CD4-positive, CD25-positive, alpha-beta regulatory T cell (primary cell): ENCODE measurements at regions not wholly inside any gene's neighbourhood (a gene's known extent, or its start where the extent isn't known, plus 50 kb on each side); places are given as distances from the start of the nearest gene placed in this dataset.
"Not testable (repeated sequence)": the region's sequence is repeated elsewhere in the genome, so short reads cannot be mapped to it uniquely, and the experiment has no call there.

Experiments
- ATAC-seq, 2 donors: fragments of 150-1000 bp; cut with Tn5 transposase; one replicate each; pipeline ENCODE4 v1.10.0; 2021; ENCODE audit warnings: low read depth in 2 of 2, moderate number of reproducible peaks in 2 of 2, moderate library complexity in 1 of 2
- DNase-seq, 3 donors: peaks; one replicate each; pipeline versions ENCODE4 v3.0.0 to v3.0.0-alpha.2; 2012 to 2022; ENCODE audit warnings: mixed read lengths in 1 of 3
- H3K27ac ChIP-seq: one replicate; pipeline ENCODE4 v1.7.0; 2013; ENCODE audit warnings: mild to moderate bottlenecking, low read length; ENCODE audit not compliant: insufficient read depth, poor library complexity, severe bottlenecking
- H3K27me3 ChIP-seq: one replicate; pipeline ENCODE4 v1.7.0; 2013; ENCODE audit warnings: low read length; ENCODE audit not compliant: control insufficient read depth, insufficient read depth
- H3K36me3 ChIP-seq: one replicate; pipeline ENCODE4 v1.7.0; 2013; ENCODE audit warnings: mild to moderate bottlenecking, low read length, moderate library complexity; ENCODE audit not compliant: control insufficient read depth, insufficient read depth
- H3K4me1 ChIP-seq: 2 replicates; pipeline ENCODE4 v1.7.0; 2013; ENCODE audit warnings: mild to moderate bottlenecking, low read length; ENCODE audit not compliant: insufficient read depth, control insufficient read depth, poor library complexity, severe bottlenecking
- H3K4me3 ChIP-seq: one replicate; pipeline ENCODE4 v1.7.0; 2013; ENCODE audit warnings: low read depth, mild to moderate bottlenecking, low read length, moderate library complexity
- H3K9me3 ChIP-seq, 2 experiments: 1 replicate in 1 of 2; 2 replicates in 1 of 2; pipeline ENCODE4 v1.7.0; 2013; ENCODE audit warnings: low read length in 2 of 2, mild to moderate bottlenecking in 1 of 2, moderate library complexity in 1 of 2; ENCODE audit not compliant: control insufficient read depth in 2 of 2
- H3K27ac Mint-ChIP-seq, 3 donors: one replicate each; pipeline ENCODE4 v1.8.0; 2020 to 2022; ENCODE audit warnings: mild to moderate bottlenecking in 3 of 3, mixed read lengths in 3 of 3, moderate library complexity in 2 of 3
- H3K27me3 Mint-ChIP-seq: one replicate; pipeline ENCODE4 v1.8.0; 2022; ENCODE audit warnings: mild to moderate bottlenecking, mixed read lengths
- H3K36me3 Mint-ChIP-seq: one replicate; pipeline ENCODE4 v1.8.0; 2020; ENCODE audit warnings: mixed read lengths
- H3K4me1 Mint-ChIP-seq, 4 donors: one replicate each; pipeline ENCODE4 v1.8.0; 2020 to 2022; ENCODE audit warnings: mixed read lengths in 4 of 4, mild to moderate bottlenecking in 1 of 4
- H3K4me3 Mint-ChIP-seq, 4 donors: one replicate each; pipeline ENCODE4 v1.8.0; 2020 to 2022; ENCODE audit warnings: mild to moderate bottlenecking in 4 of 4, mixed read lengths in 4 of 4, moderate library complexity in 3 of 4
- H3K9me3 Mint-ChIP-seq, 7 donors: one replicate each; pipeline ENCODE4 v1.8.0; 2020 to 2022; ENCODE audit warnings: mixed read lengths in 7 of 7, mild to moderate bottlenecking in 3 of 7, moderate library complexity in 2 of 7

- Mint-ChIP-seq H3K4me3 (no peak overlapping the region), H3K4me1 (no peaks in the 10 kb centered on the region), H3K27ac (no peak overlapping the region), H3K9me3 (peaks cover 0 to 3% (median 0%) of the 10 kb centered on the region in 7 donors), H3K36me3 (no peaks in the 10 kb centered on the region), H3K27me3 (peaks cover 19% of the 10 kb centered on the region)
- no peak for ATAC-seq
- H3K36me3 ChIP-seq, result no peaks in the 10 kb centered on the region
- no peaks in the 10 kb centered on the region for H3K4me1 ChIP-seq
- DNase-seq, result no peak
- no peak overlapping the region for H3K27ac ChIP-seq
- no peak overlapping the region for H3K4me3 ChIP-seq
- H3K9me3 ChIP-seq, result no peaks in the 10 kb centered on the region
- no peaks in the 10 kb centered on the region for H3K27me3 ChIP-seq
Measured at GRCh38 chr7:131836733-131837132, 280.3 kb upstream of the PODXL start.

GRCh38 chr7:131835141-131835540 is 278.7 kb upstream of the PODXL start:
- Mint-ChIP-seq H3K9me3 (peaks cover 0 to 3% (median 0%) of the 10 kb centered on the region in 7 donors), H3K36me3 (no peaks in the 10 kb centered on the region), H3K27me3 (peaks cover 14% of the 10 kb centered on the region), H3K4me3 (no peak overlapping the region), H3K27ac (no peak overlapping the region), H3K4me1 (no peaks in the 10 kb centered on the region)
- ATAC-seq (no peak), DNase-seq (no peak)
- no peaks in the 10 kb centered on the region for H3K9me3 ChIP-seq
- no peaks in the 10 kb centered on the region for H3K4me1 ChIP-seq
- H3K27ac ChIP-seq, result no peak overlapping the region
- H3K4me3 ChIP-seq, result no peak overlapping the region
- H3K36me3 ChIP-seq, result no peaks in the 10 kb centered on the region
- no peaks in the 10 kb centered on the region for H3K27me3 ChIP-seq

GRCh38 chr7:131830681-131831080 is 274.3 kb upstream of the PODXL start:
- peaks cover 15% of the 10 kb centered on the region for H3K27me3 Mint-ChIP-seq
- Histone ChIP-seq H3K27me3 (no peaks in the 10 kb centered on the region), H3K27ac (no peak overlapping the region), H3K36me3 (no peaks in the 10 kb centered on the region), H3K4me1 (no peaks in the 10 kb centered on the region), H3K9me3 (no peaks in the 10 kb centered on the region), H3K4me3 (no peak overlapping the region)
- ATAC-seq (no peak), DNase-seq (no peak)
- no peak overlapping the region for H3K4me3 Mint-ChIP-seq
- H3K27ac Mint-ChIP-seq, result no peak overlapping the region
- no peaks in the 10 kb centered on the region for H3K36me3 Mint-ChIP-seq
- no peaks in the 10 kb centered on the region for H3K4me1 Mint-ChIP-seq
- peaks cover 0 to 2% (median 0%) of the 10 kb centered on the region in 7 donors for H3K9me3 Mint-ChIP-seq

- Histone ChIP-seq H3K4me1 (no peaks in the 10 kb centered on the region), H3K36me3 (no peaks in the 10 kb centered on the region), H3K9me3 (no peaks in the 10 kb centered on the region), H3K4me3 (no peak overlapping the region), H3K27ac (no peak overlapping the region), H3K27me3 (no peaks in the 10 kb centered on the region)
- Mint-ChIP-seq H3K4me1 (no peaks in the 10 kb centered on the region), H3K27me3 (peaks cover 15% of the 10 kb centered on the region), H3K4me3 (no peak overlapping the region), H3K27ac (no peak overlapping the region), H3K36me3 (no peaks in the 10 kb centered on the region), H3K9me3 (peaks cover 0 to 1% (median 0%) of the 10 kb centered on the region in 7 donors)
- ATAC-seq (no peak), DNase-seq (no peak)
Measured at GRCh38 chr7:131829947-131830558, 273.6 kb upstream of the PODXL start.

- Histone ChIP-seq H3K9me3 (no peaks in the 10 kb centered on the region), H3K27ac (no peak overlapping the region), H3K36me3 (no peaks in the 10 kb centered on the region), H3K27me3 (no peaks in the 10 kb centered on the region), H3K4me3 (no peak overlapping the region), H3K4me1 (no peaks in the 10 kb centered on the region)
- H3K4me1 Mint-ChIP-seq, result no peaks in the 10 kb centered on the region
- no peak overlapping the region for H3K4me3 Mint-ChIP-seq
- H3K9me3 Mint-ChIP-seq, result peaks cover 0 to 4% (median 0%) of the 10 kb centered on the region in 7 donors
- ATAC-seq (no peak), DNase-seq (no peak)
- H3K27ac Mint-ChIP-seq, result no peak overlapping the region
- no peaks in the 10 kb centered on the region for H3K36me3 Mint-ChIP-seq
- H3K27me3 Mint-ChIP-seq, result peaks cover 14% of the 10 kb centered on the region
Measured at GRCh38 chr7:131827421-131827820, 271.0 kb upstream of the PODXL start.

- Histone ChIP-seq H3K4me1 (no peaks in the 10 kb centered on the region), H3K27me3 (no peaks in the 10 kb centered on the region), H3K27ac (no peak overlapping the region), H3K4me3 (no peak overlapping the region), H3K36me3 (no peaks in the 10 kb centered on the region), H3K9me3 (no peaks in the 10 kb centered on the region)
- ATAC-seq (no peak), DNase-seq (no peak)
- Mint-ChIP-seq H3K4me3 (no peak overlapping the region), H3K9me3 (peaks cover 0 to 4% (median 0%) of the 10 kb centered on the region in 7 donors), H3K27me3 (peaks cover 14% of the 10 kb centered on the region), H3K4me1 (no peaks in the 10 kb centered on the region), H3K27ac (no peak overlapping the region), H3K36me3 (no peaks in the 10 kb centered on the region)
Measured at GRCh38 chr7:131826960-131827359, 270.5 kb upstream of the PODXL start.

GRCh38 chr7:131823961-131824440 is 267.6 kb upstream of the PODXL start:
- not testable (repeated sequence) for H3K4me1 Mint-ChIP-seq, ATAC-seq, H3K9me3 Mint-ChIP-seq, H3K4me3 Mint-ChIP-seq, H3K27ac Mint-ChIP-seq, H3K27me3 Mint-ChIP-seq, DNase-seq, H3K27ac ChIP-seq, H3K4me3 ChIP-seq, H3K36me3 ChIP-seq, H3K4me1 ChIP-seq, H3K36me3 Mint-ChIP-seq, H3K9me3 ChIP-seq, H3K27me3 ChIP-seq

- Histone ChIP-seq H3K27me3 (peaks cover 2% of the 10 kb centered on the region), H3K4me3 (no peak overlapping the region), H3K36me3 (no peaks in the 10 kb centered on the region), H3K9me3 (no peaks in the 10 kb centered on the region), H3K27ac (no peak overlapping the region), H3K4me1 (no peaks in the 10 kb centered on the region)
- no peak for DNase-seq
- Mint-ChIP-seq H3K27me3 (peaks cover 10% of the 10 kb centered on the region), H3K9me3 (peaks cover 0 to 3% (median 0%) of the 10 kb centered on the region in 7 donors), H3K4me1 (no peaks in the 10 kb centered on the region), H3K36me3 (no peaks in the 10 kb centered on the region), H3K27ac (no peak overlapping the region), H3K4me3 (no peak overlapping the region)
- ATAC-seq, result no peak
Measured at GRCh38 chr7:131819891-131820290, 263.5 kb upstream of the PODXL start.
